Activated B cell treated with CpG ODN at 0.5 μM for 24 hours (primary cell): ENCODE measurements at regions not wholly inside any gene's neighbourhood (a gene's known extent, or its start where the extent isn't known, plus 50 kb on each side); places are given as distances from the start of the nearest gene placed in this dataset.

Experiments
- ATAC-seq: fragments of 200-7000 bp; cut with Tn5 transposase; one replicate; pipeline ENCODE4 v1.10.0; 2021; ENCODE audit warnings: low read depth, mild to moderate bottlenecking, moderate library complexity
- CTCF ChIA-PET: fragments of 350-600 bp; sonication (Branson Sonifier 250); formaldehyde crosslinking; loops from one replicate; lab custom pipeline; 2021; ENCODE audit warnings: antibody characterized with exemption; lab: Charles Lee
- POLR2A ChIA-PET: fragments of 350-600 bp; sonication (Branson Sonifier 250); formaldehyde crosslinking; loops from one replicate; lab custom pipeline; 2021; ENCODE audit warnings: antibody characterized with exemption; lab: Charles Lee
- DNase-seq: peaks from one replicate; pipeline ENCODE4 v3.0.0; 2022
- H3K27ac Mint-ChIP-seq: one replicate; pipeline ENCODE4 v1.8.0; 2020; ENCODE audit warnings: mixed read lengths
- H3K27me3 Mint-ChIP-seq: one replicate; pipeline ENCODE4 v1.8.0; 2021; ENCODE audit warnings: mixed read lengths
- H3K36me3 Mint-ChIP-seq: one replicate; pipeline ENCODE4 v1.8.0; 2021; ENCODE audit warnings: low read depth, mixed read lengths
- H3K4me1 Mint-ChIP-seq: one replicate; pipeline ENCODE4 v1.8.0; 2021; ENCODE audit warnings: mixed read lengths
- H3K4me3 Mint-ChIP-seq: one replicate; pipeline ENCODE4 v1.8.0; 2020; ENCODE audit warnings: mild to moderate bottlenecking, mixed read lengths
- H3K9me3 Mint-ChIP-seq: one replicate; pipeline ENCODE4 v1.8.0; 2020; ENCODE audit warnings: mixed read lengths
- CTCF ChIP-seq: fragments of 200-600 bp; IDR thresholded peaks from one replicate; pipeline ENCODE4 v1.8.0; 2022; ENCODE audit warnings: antibody characterized with exemption, mild to moderate bottlenecking
- intact Hi-C: fragments of 100-400 bp; cut with micrococcal nuclease; formaldehyde crosslinking; loops from one replicate; pipeline ENCODE4 v1.15.1; 2024

DNA sequence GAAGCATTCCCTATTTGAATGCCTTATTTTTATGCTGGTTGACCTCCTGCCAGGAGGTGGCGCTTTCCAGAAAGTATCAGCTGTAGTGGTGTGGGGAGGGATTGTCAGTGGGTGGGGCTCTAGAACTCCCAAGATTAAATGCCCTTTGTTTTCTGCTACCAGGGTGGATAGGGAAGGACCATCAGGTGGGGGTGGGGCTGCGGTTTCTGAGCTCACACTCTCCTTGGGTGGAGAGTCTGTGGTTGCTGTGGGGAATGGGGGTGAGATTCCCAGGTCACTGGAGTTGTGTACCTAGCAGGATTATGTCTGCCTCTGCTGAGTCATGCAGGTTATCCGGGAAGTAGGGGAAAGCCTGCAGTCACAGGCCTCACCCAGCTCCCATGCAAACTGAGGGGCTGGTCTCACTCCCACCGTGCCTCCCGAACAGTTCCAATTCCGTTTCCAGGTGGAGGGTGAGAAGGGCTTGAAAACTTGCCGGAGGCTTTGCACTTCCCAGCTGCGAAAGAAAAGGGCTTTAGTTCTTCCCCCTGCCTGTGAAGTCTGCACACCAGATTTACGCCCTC lies 68.3 kb downstream of the ALG10B start:
- ATAC-seq (no peak), DNase-seq (no peak)
- ChIA-PET CTCF (no interaction called here), POLR2A (no interaction called here)
- intact Hi-C loops, result no loop called here
- Mint-ChIP-seq H3K4me3 (no peak overlapping the region), H3K36me3 (no peaks in the 10 kb centered on the region), H3K9me3 (peaks cover 2% of the 10 kb centered on the region), H3K27ac (no peak overlapping the region), H3K27me3 (no peaks in the 10 kb centered on the region), H3K4me1 (no peaks in the 10 kb centered on the region)
- TF ChIP-seq CTCF, result no peak

- no peak overlapping the region for H3K27ac Mint-ChIP-seq
- ChIA-PET POLR2A (no interaction called here), CTCF (no interaction called here)
- ATAC-seq (no peak), DNase-seq (no peak)
- no peak overlapping the region for H3K4me3 Mint-ChIP-seq
- H3K9me3 Mint-ChIP-seq, result peaks cover 2% of the 10 kb centered on the region
- H3K27me3 Mint-ChIP-seq, result no peaks in the 10 kb centered on the region
- intact Hi-C loops, result no loop called here
- no peak for TF ChIP-seq CTCF
- H3K36me3 Mint-ChIP-seq, result no peaks in the 10 kb centered on the region
- H3K4me1 Mint-ChIP-seq, result no peaks in the 10 kb centered on the region
Measured at GRCh38 chr12:38385486-38385885, 68.9 kb downstream of the ALG10B start.

DNA sequence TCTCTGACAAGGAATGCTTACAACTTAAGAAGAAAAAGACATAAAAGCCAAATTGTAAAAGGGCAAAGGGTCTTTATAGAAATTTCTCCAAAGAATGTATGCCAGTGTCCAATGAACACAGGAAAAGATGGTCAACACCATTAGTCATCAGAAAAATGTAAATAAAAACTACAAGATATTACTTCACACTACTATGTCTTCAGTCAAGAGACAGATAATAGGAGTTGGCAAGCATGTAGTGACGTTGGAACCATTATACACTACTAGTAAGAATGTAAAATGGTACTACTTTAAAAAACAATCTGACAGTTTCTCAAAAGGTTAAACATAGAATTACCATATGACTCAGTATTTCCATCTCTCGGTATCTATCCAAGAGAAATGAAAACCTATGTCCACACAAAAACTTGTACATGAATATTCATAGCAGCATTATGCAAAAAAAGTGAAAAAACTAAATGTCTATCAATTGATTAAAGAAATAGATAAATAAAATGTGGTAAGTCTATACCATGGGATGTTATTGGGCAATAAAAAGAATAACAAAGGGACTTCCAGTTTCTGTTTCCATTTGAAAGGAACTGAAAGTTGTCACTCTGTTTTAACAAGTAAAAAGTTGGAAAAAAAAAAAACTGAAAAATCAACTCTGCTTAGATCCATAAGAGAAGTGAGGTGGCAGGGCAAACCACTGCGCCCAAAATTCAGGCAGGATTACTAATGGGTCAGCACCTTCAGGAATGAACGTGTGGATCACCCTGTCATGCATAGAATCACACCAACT lies 69.8 kb downstream of the ALG10B start:
- no peak for ATAC-seq
- intact Hi-C loops, result no loop called here

DNA sequence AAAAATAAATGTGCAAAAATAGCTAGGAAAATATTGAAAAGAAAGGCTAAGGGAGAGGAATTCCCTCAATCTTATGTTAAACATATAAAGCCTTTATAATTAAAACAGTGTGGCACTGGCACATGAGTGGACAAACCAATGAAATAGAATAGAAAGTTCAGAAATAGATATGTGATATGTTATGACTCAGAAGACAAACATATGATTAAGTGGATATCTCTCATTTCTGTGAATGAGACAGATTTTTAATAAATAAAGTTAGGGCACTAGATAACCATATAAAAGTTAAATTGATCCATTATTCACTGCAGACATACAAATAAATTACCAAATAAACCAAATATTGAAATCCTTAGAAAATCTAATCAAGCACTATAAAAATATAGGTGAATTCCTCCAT lies 73.0 kb downstream of the ALG10B start:
- no peaks in the 10 kb centered on the region for H3K27me3 Mint-ChIP-seq
- no peak for DNase-seq
- ChIA-PET CTCF (no interaction called here), POLR2A (no interaction called here)
- H3K36me3 Mint-ChIP-seq, result no peaks in the 10 kb centered on the region
- no peak overlapping the region for H3K27ac Mint-ChIP-seq
- no peaks in the 10 kb centered on the region for H3K9me3 Mint-ChIP-seq
- H3K4me3 Mint-ChIP-seq, result no peak overlapping the region
- TF ChIP-seq CTCF, result no peak
- no peak for ATAC-seq
- no peaks in the 10 kb centered on the region for H3K4me1 Mint-ChIP-seq
- intact Hi-C loops, result no loop called here

More for the DNA sequence above, 69.8 kb downstream of the ALG10B start:
- ChIA-PET CTCF (no interaction called here), POLR2A (no interaction called here)
- no peaks in the 10 kb centered on the region for H3K36me3 Mint-ChIP-seq
- TF ChIP-seq CTCF, result no peak
- no peak overlapping the region for H3K27ac Mint-ChIP-seq
- H3K4me3 Mint-ChIP-seq, result no peak overlapping the region
- no peak for DNase-seq
- no peaks in the 10 kb centered on the region for H3K4me1 Mint-ChIP-seq
- H3K27me3 Mint-ChIP-seq, result no peaks in the 10 kb centered on the region
- peaks cover 2% of the 10 kb centered on the region for H3K9me3 Mint-ChIP-seq

GRCh38 chr12:38391007-38391406 lies 74.4 kb downstream of the ALG10B start:
- no peak for TF ChIP-seq CTCF
- ATAC-seq (no peak), DNase-seq (no peak)
- Mint-ChIP-seq H3K27ac (no peak overlapping the region), H3K9me3 (no peaks in the 10 kb centered on the region), H3K36me3 (no peaks in the 10 kb centered on the region), H3K4me1 (no peaks in the 10 kb centered on the region), H3K27me3 (no peaks in the 10 kb centered on the region), H3K4me3 (no peak overlapping the region)
- ChIA-PET CTCF (no interaction called here), POLR2A (no interaction called here)
- intact Hi-C loops, result no loop called here
